Endothelial cell (in vitro differentiated cells): ENCODE measurements at regions not wholly inside any gene's neighbourhood (a gene's known extent, or its start where the extent isn't known, plus 50 kb on each side); places are given as distances from the start of the nearest gene placed in this dataset.

Experiments used
- DNase-seq: peaks from one replicate; pipeline ENCODE4 v3.0.0; 2021; ENCODE audit warnings: low spot score
- H3K27ac Mint-ChIP-seq: one replicate; pipeline ENCODE4 v1.8.0; 2021; ENCODE audit warnings: mixed read lengths, inconsistent platforms; ENCODE audit not compliant: unreplicated experiment
- H3K27me3 Mint-ChIP-seq: one replicate; pipeline ENCODE4 v1.8.0; 2021; ENCODE audit warnings: mild to moderate bottlenecking, moderate library complexity, mixed read lengths, inconsistent platforms; ENCODE audit not compliant: unreplicated experiment
- H3K36me3 Mint-ChIP-seq: one replicate; pipeline ENCODE4 v1.8.0; 2021; ENCODE audit warnings: mild to moderate bottlenecking, low read depth, mixed read lengths, inconsistent platforms; ENCODE audit not compliant: unreplicated experiment
- H3K4me1 Mint-ChIP-seq: one replicate; pipeline ENCODE4 v1.8.0; 2021; ENCODE audit warnings: mild to moderate bottlenecking, mixed read lengths, inconsistent platforms; ENCODE audit not compliant: unreplicated experiment
- H3K4me3 Mint-ChIP-seq: one replicate; pipeline ENCODE4 v1.8.0; 2021; ENCODE audit warnings: mild to moderate bottlenecking, mixed read lengths, inconsistent platforms; ENCODE audit not compliant: unreplicated experiment
- H3K9me3 Mint-ChIP-seq: one replicate; pipeline ENCODE4 v1.8.0; 2021; ENCODE audit warnings: mixed read lengths, inconsistent platforms; ENCODE audit not compliant: unreplicated experiment
- CTCF ChIP-seq: fragments of 200-600 bp; sonication (generic); IDR thresholded peaks from one replicate; pipeline ENCODE4 v1.5.0; 2021; ENCODE audit warnings: antibody characterized with exemption; ENCODE audit not compliant: unreplicated experiment

- no peak overlapping the region for H3K27ac Mint-ChIP-seq
- no peak overlapping the region for H3K4me3 Mint-ChIP-seq
- H3K36me3 Mint-ChIP-seq: no peaks in the 10 kb centered on the region
- no peaks in the 10 kb centered on the region for H3K9me3 Mint-ChIP-seq
- TF ChIP-seq CTCF: no peak
- peaks cover 5% of the 10 kb centered on the region for H3K4me1 Mint-ChIP-seq
- no peaks in the 10 kb centered on the region for H3K27me3 Mint-ChIP-seq
- DNase-seq: no peak
These were observed 126.9 kb upstream of the ADCY1 start for GRCh38 chr7:45447296-45447695.

- no peaks in the 10 kb centered on the region for H3K36me3 Mint-ChIP-seq
- no peaks in the 10 kb centered on the region for H3K9me3 Mint-ChIP-seq
- DNase-seq: no peak
- TF ChIP-seq CTCF: no peak
- H3K27me3 Mint-ChIP-seq: no peaks in the 10 kb centered on the region
- H3K27ac Mint-ChIP-seq: no peak overlapping the region
- H3K4me3 Mint-ChIP-seq: no peak overlapping the region
- H3K4me1 Mint-ChIP-seq: peaks cover 5% of the 10 kb centered on the region
These were observed 123.5 kb upstream of the ADCY1 start for GRCh38 chr7:45450571-45451204.

- Mint-ChIP-seq H3K4me1 (peaks cover 5% of the 10 kb centered on the region), H3K27ac (peak overlapping the region; percentile 11), H3K9me3 (no peaks in the 10 kb centered on the region), H3K27me3 (no peaks in the 10 kb centered on the region), H3K4me3 (no peak overlapping the region), H3K36me3 (no peaks in the 10 kb centered on the region)
- no peak for DNase-seq
- TF ChIP-seq CTCF: no peak
These were observed 122.7 kb upstream of the ADCY1 start for GRCh38 chr7:45451342-45452035.

- peaks cover 5% of the 10 kb centered on the region for H3K4me1 Mint-ChIP-seq
- H3K9me3 Mint-ChIP-seq: no peaks in the 10 kb centered on the region
- H3K4me3 Mint-ChIP-seq: no peak overlapping the region
- H3K36me3 Mint-ChIP-seq: no peaks in the 10 kb centered on the region
- H3K27ac Mint-ChIP-seq: no peak overlapping the region
- TF ChIP-seq CTCF: no peak
- no peak for DNase-seq
- H3K27me3 Mint-ChIP-seq: no peaks in the 10 kb centered on the region
These were observed 119.4 kb upstream of the ADCY1 start for GRCh38 chr7:45454771-45455170.

- no peak for DNase-seq
- no peak for TF ChIP-seq CTCF
- Mint-ChIP-seq H3K4me1 (peaks cover 5% of the 10 kb centered on the region), H3K27ac (no peak overlapping the region), H3K36me3 (no peaks in the 10 kb centered on the region), H3K4me3 (no peak overlapping the region), H3K27me3 (no peaks in the 10 kb centered on the region), H3K9me3 (no peaks in the 10 kb centered on the region)
These were observed 118.5 kb upstream of the ADCY1 start for GRCh38 chr7:45455662-45456061.
